ENCODE measurements at regions not wholly inside any gene's neighbourhood (a gene's known extent, or its start where the extent isn't known, plus 50 kb on each side); places are given as distances from the start of the nearest gene placed in this dataset.
"Not testable (repeated sequence)": the region's sequence is repeated elsewhere in the genome, so short reads cannot be mapped to it uniquely, and the experiment has no call there.

DNA sequence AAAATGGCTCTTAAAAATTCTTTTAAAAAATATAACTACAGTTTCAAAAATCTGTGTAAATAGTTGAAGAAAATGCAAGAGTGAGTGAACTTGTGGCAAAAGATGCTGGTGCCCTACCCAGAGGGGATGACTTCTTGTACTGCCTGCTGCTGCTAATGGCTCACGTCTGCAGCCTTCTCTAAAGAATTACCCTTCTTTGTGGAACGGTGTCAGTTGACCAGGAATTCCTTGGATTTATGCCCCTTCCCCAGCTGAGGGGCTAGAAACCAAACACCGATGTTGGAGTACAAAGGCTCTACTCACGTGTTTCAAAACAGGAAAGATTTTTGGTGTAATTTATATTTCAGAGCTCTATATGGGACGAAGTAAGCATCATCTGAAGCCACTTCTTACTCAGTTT, 1582.8 kb downstream of the OLFM4 start:
- TF ChIP-seq, protein P1, sequence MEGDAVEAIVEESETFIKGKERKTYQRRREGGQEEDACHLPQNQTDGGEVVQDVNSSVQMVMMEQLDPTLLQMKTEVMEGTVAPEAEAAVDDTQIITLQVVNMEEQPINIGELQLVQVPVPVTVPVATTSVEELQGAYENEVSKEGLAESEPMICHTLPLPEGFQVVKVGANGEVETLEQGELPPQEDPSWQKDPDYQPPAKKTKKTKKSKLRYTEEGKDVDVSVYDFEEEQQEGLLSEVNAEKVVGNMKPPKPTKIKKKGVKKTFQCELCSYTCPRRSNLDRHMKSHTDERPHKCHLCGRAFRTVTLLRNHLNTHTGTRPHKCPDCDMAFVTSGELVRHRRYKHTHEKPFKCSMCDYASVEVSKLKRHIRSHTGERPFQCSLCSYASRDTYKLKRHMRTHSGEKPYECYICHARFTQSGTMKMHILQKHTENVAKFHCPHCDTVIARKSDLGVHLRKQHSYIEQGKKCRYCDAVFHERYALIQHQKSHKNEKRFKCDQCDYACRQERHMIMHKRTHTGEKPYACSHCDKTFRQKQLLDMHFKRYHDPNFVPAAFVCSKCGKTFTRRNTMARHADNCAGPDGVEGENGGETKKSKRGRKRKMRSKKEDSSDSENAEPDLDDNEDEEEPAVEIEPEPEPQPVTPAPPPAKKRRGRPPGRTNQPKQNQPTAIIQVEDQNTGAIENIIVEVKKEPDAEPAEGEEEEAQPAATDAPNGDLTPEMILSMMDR (IDR thresholded peaks at IDR 0.05; ENCODE audit: insufficient read depth, low read length, poor library complexity, severe bottlenecking) = no peak
- no peak for DNase-seq (ENCODE audit: extremely low read depth, insufficient read length)
- no peaks in the 10 kb centered on the region for H3K36me3 ChIP-seq (ENCODE audit: control insufficient read depth, insufficient read depth, low read length)
- no peak overlapping the region for H3K4me3 ChIP-seq (replicated peaks; ENCODE audit: low read depth, low read length)
- H3K27me3 ChIP-seq (replicated peaks; ENCODE audit: control insufficient read depth, insufficient read depth, low read length) = no peaks in the 10 kb centered on the region

DNA sequence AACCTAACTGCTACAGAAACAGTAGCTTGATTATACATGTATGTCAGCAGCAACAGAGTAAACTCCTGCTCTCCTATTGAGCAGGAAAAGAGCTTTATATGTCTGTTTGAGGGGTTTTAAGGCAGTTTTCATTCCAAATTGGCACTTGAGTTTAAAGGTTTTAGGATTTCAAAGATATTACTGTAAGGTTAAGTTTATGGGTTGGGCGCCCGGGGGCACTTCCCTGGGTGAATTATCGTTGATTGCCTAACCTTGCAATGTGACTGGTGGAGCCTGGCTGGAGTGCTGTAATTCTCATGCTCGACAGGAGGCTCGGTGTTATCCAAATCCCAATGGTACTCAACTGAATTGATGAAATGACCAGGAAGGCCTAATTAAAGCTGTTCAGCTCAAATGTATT, 1586.1 kb downstream of the OLFM4 start:
- Histone ChIP-seq H3K4me3 (replicated peaks; ENCODE audit: low read depth, low read length) (no peak overlapping the region), H3K36me3 (ENCODE audit: control insufficient read depth, insufficient read depth, low read length) (no peaks in the 10 kb centered on the region), H3K27me3 (replicated peaks; ENCODE audit: control insufficient read depth, insufficient read depth, low read length) (no peaks in the 10 kb centered on the region)
- TF ChIP-seq, protein P1 (IDR thresholded peaks at IDR 0.05; ENCODE audit: insufficient read depth, low read length, poor library complexity, severe bottlenecking) = no peak
- DNase-seq (ENCODE audit: extremely low read depth, insufficient read length) = no peak

DNA sequence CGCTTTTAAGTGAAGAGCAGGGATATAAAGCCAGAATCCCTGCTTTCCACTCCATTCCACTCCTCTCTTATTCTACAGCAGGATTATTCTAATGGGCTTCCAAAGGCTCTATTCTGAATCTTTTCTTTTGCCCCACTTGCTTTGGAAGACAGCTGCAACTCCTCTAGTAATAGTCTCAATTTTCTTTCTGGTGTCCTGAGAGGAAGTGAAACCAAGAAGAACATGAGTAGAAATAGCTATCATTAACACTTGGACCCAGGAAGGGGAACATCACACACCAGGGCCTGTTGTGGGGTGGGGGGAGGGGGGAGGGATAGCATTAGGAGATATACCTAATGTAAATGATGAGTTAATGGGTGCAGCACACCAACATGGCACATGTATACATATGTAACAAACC, 1597.9 kb downstream of the OLFM4 start:
- not testable (repeated sequence) for DNase-seq (ENCODE audit: extremely low read depth, insufficient read length); H3K27me3 ChIP-seq (replicated peaks; ENCODE audit: control insufficient read depth, insufficient read depth, low read length); H3K36me3 ChIP-seq (ENCODE audit: control insufficient read depth, insufficient read depth, low read length); H3K4me3 ChIP-seq (replicated peaks; ENCODE audit: low read depth, low read length)

DNA sequence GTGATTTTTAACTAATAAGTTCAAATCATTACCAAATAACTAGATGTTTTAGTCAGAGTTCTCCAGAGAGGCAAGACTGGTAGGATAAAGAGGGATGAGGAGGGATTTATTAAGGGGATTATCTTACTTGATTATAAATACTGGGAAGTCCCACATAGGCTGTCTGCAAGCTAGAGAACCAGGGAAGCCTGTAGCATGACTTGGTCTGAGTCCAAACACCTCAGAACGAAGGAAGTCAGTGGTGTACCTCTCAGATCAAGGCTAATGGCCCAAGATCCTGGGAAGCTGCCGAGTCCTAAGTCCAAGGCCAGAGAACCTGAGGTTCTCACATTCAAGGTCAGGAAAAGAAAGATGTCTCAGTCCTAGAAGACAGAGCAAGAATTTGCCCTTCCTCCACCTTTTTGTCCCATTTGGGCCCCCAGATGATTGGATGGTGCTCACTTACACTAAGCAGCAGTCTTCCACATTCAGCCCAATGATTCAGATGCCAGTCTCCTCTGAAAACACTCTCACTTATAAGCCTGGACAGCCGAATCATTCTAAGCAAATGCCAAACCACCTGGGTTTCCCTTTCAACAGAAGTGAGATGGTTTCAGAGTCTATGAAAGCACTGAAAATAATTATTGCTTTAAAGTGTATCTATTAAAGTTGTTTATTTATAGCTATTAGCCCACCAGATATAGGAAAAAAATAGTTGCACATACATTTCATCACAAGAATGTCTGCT, 1599.2 kb downstream of the OLFM4 start:
- no peak for DNase-seq (ENCODE audit: extremely low read depth, insufficient read length)
- Histone ChIP-seq H3K27me3 (replicated peaks; ENCODE audit: control insufficient read depth, insufficient read depth, low read length) (no peaks in the 10 kb centered on the region), H3K4me3 (replicated peaks; ENCODE audit: low read depth, low read length) (no peak overlapping the region), H3K36me3 (ENCODE audit: control insufficient read depth, insufficient read depth, low read length) (no peaks in the 10 kb centered on the region)
- TF ChIP-seq, protein P1 (IDR thresholded peaks at IDR 0.05; ENCODE audit: insufficient read depth, low read length, poor library complexity, severe bottlenecking) = no peak

DNA sequence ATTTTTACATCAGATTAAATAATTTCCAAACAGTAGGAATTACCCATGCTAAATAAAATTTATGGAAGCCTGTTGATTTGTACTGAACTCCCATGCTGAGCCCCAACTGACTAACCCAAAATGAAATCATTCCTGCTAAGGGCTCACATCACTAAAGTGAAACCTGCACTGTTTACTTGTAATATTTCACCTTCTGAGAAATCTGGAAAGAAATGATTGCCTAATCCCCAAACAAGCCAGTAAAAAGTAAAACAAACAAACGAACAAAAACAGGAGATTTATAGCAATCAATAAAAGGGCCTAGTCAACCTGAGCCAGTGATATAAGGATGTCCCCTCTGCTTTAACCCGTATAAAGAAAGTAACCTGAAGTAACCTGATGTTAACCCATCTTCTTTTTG, 1599.8 kb downstream of the OLFM4 start:
- no peaks in the 10 kb centered on the region for H3K36me3 ChIP-seq (ENCODE audit: control insufficient read depth, insufficient read depth, low read length)

DNA sequence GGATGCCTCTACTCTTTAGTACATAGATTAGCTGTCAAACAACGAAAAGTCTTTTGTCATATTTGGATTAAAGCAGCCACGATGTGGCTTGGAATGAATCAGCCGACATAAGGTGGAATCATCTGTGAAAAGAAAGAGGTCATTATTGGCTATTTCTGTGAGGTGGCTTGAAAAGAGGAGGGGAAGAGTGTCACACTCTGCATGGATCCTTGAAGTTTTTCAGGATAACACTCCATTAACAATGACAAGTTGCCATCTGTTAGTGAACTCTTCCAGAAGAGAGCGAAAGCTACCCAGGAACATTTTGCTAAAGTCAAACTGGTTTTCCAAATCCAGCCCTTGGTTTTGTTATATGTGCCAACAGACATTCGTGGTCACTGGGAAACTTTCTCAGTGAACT, 1604.8 kb downstream of the OLFM4 start:
- no peaks in the 10 kb centered on the region for H3K36me3 ChIP-seq (ENCODE audit: control insufficient read depth, insufficient read depth, low read length)
- H3K4me3 ChIP-seq (replicated peaks; ENCODE audit: low read depth, low read length) = no peak overlapping the region
- TF ChIP-seq, protein P1 (IDR thresholded peaks at IDR 0.05; ENCODE audit: insufficient read depth, low read length, poor library complexity, severe bottlenecking) = no peak
- no peaks in the 10 kb centered on the region for H3K27me3 ChIP-seq (replicated peaks; ENCODE audit: control insufficient read depth, insufficient read depth, low read length)
- DNase-seq (ENCODE audit: extremely low read depth, insufficient read length) = no peak

More for the DNA sequence above, 1599.8 kb downstream of the OLFM4 start:
- no peak for DNase-seq (ENCODE audit: extremely low read depth, insufficient read length)
- no peak overlapping the region for H3K4me3 ChIP-seq (replicated peaks; ENCODE audit: low read depth, low read length)
- no peaks in the 10 kb centered on the region for H3K27me3 ChIP-seq (replicated peaks; ENCODE audit: control insufficient read depth, insufficient read depth, low read length)
- TF ChIP-seq, protein P1 (IDR thresholded peaks at IDR 0.05; ENCODE audit: insufficient read depth, low read length, poor library complexity, severe bottlenecking) = no peak

All from GM06990 (cell line).